HEK293 (cell line): ENCODE measurements at regions not wholly inside any gene's neighbourhood (a gene's known extent, or its start where the extent isn't known, plus 50 kb on each side); places are given as distances from the start of the nearest gene placed in this dataset.

Experiments
- CTCF ChIA-PET: fragments of 350-600 bp; formaldehyde crosslinking; extraction: SDS; loops from one replicate; lab custom pipeline; 2021; ENCODE audit warnings: antibody characterized with exemption; lab: Yijun Ruan, JAX
- POLR2A ChIA-PET: fragments of 300-600 bp; formaldehyde crosslinking; extraction: SDS; loops from one replicate; lab custom pipeline; 2020; ENCODE audit warnings: antibody characterized with exemption, inconsistent platforms; lab: Yijun Ruan, JAX
- H3K27ac ChIP-seq: fragments of 200-500 bp; sonication (Bioruptor generic); 2 replicates; pipeline ENCODE4 v1.5.1; 2014; ENCODE audit warnings: low read depth, low read length, control low read depth, inconsistent platforms; ENCODE audit errors: extremely low read depth
- H3K36me3 ChIP-seq, 2 experiments: fragments of 200-500 bp in 1 of 2; sonication (Bioruptor generic) in 1 of 2; 1 replicate in 1 of 2; 2 replicates in 1 of 2; pipeline ENCODE4 v1.5.1; 2014 to 2017; ENCODE audit warnings: inconsistent platforms in 2 of 2, low read length in 2 of 2; ENCODE audit not compliant: control insufficient read depth in 2 of 2, insufficient read depth in 1 of 2
- H3K4me1 ChIP-seq: fragments of 200-500 bp; sonication (Bioruptor generic); 2 replicates; pipeline ENCODE4 v1.5.1; 2014; ENCODE audit warnings: mild to moderate bottlenecking, low read length, inconsistent platforms; ENCODE audit not compliant: control insufficient read depth, insufficient read depth
- H3K4me3 ChIP-seq: 2 replicates; pipeline ENCODE4 v1.5.1; 2011; ENCODE audit warnings: low read depth, mild to moderate bottlenecking, control low read depth, low read length, moderate library complexity
- H3K9me3 ChIP-seq: fragments of 200-500 bp; sonication (Bioruptor generic); 2 replicates; pipeline ENCODE4 v1.5.1; 2014; ENCODE audit warnings: low read depth, low read length, inconsistent platforms; ENCODE audit not compliant: control insufficient read depth, insufficient read depth
- BCL11A ChIP-seq: fragments of 450-650 bp; formaldehyde crosslinking; IDR thresholded peaks from 2 replicates; pipeline ENCODE4 v1.5.1; 2016; ENCODE audit warnings: low read depth, missing biosample characterization, missing genetic modification characterization
- EGR2 ChIP-seq: fragments of 450-650 bp; formaldehyde crosslinking; IDR thresholded peaks from 2 replicates; pipeline ENCODE4 v1.5.1; 2016; ENCODE audit warnings: low read depth, missing biosample characterization, missing genetic modification characterization
- HOXA7 ChIP-seq: sonication (generic); formaldehyde crosslinking; IDR thresholded peaks from 2 replicates; pipeline ENCODE4 v1.8.1; 2022; ENCODE audit warnings: missing genetic modification reagents, borderline replicate concordance
- KLF10 ChIP-seq: fragments of 450-650 bp; IDR thresholded peaks from 2 replicates; pipeline ENCODE4 v1.5.1; 2018; ENCODE audit warnings: missing biosample characterization, mild to moderate bottlenecking, missing genetic modification characterization
- KLF7 ChIP-seq: fragments of 450-650 bp; formaldehyde crosslinking; IDR thresholded peaks from 2 replicates; pipeline ENCODE4 v1.5.1; 2016; ENCODE audit warnings: missing biosample characterization, missing genetic modification characterization, borderline replicate concordance
- KLF9 ChIP-seq: fragments of 450-650 bp; formaldehyde crosslinking; IDR thresholded peaks from 2 replicates; pipeline ENCODE4 v1.5.1; 2016; ENCODE audit warnings: missing biosample characterization, missing genetic modification characterization, low read depth
- RBAK ChIP-seq: fragments of 450-650 bp; formaldehyde crosslinking; IDR thresholded peaks from 2 replicates; pipeline ENCODE4 v1.5.1; 2016; ENCODE audit warnings: missing biosample characterization, missing genetic modification characterization
- SCRT2 ChIP-seq: fragments of 450-650 bp; formaldehyde crosslinking; IDR thresholded peaks from 2 replicates; pipeline ENCODE4 v1.5.1; 2016; ENCODE audit warnings: missing biosample characterization, missing genetic modification characterization
- WT1 ChIP-seq: fragments of 450-650 bp; formaldehyde crosslinking; IDR thresholded peaks from 2 replicates; pipeline ENCODE4 v1.5.1; 2016; ENCODE audit warnings: missing biosample characterization, missing genetic modification characterization
- ZBTB8A ChIP-seq: fragments of 450-650 bp; formaldehyde crosslinking; IDR thresholded peaks from 2 replicates; pipeline ENCODE4 v1.5.1; 2016; ENCODE audit warnings: missing biosample characterization, missing genetic modification characterization
- ZFP41 ChIP-seq: fragments of 450-650 bp; formaldehyde crosslinking; IDR thresholded peaks from 2 replicates; pipeline ENCODE4 v1.5.1; 2016; ENCODE audit warnings: missing biosample characterization, missing genetic modification characterization, borderline replicate concordance
- ZNF10 ChIP-seq: fragments of 450-650 bp; formaldehyde crosslinking; IDR thresholded peaks from 2 replicates; pipeline ENCODE4 v1.5.1; 2017; ENCODE audit warnings: missing biosample characterization, missing genetic modification characterization
- ZNF214 ChIP-seq: fragments of 450-650 bp; formaldehyde crosslinking; IDR thresholded peaks from 2 replicates; pipeline ENCODE4 v1.5.1; 2017; ENCODE audit warnings: missing biosample characterization, mild to moderate bottlenecking, missing genetic modification characterization, borderline replicate concordance
- ZNF335 ChIP-seq: fragments of 450-650 bp; formaldehyde crosslinking; conservative IDR thresholded peaks from 2 replicates; pipeline ENCODE4 v1.5.1; 2016; ENCODE audit warnings: missing biosample characterization, missing genetic modification characterization
- ZNF391 ChIP-seq: fragments of 450-650 bp; formaldehyde crosslinking; IDR thresholded peaks from 2 replicates; pipeline ENCODE4 v1.5.1; 2016; ENCODE audit warnings: low read depth, missing biosample characterization, missing genetic modification characterization, borderline replicate concordance
- ZNF501 ChIP-seq: fragments of 450-650 bp; formaldehyde crosslinking; IDR thresholded peaks from 2 replicates; pipeline ENCODE4 v1.5.1; 2016; ENCODE audit warnings: missing biosample characterization, missing genetic modification characterization
- ZNF558 ChIP-seq: fragments of 450-650 bp; formaldehyde crosslinking; IDR thresholded peaks from 2 replicates; pipeline ENCODE4 v1.5.1; 2016; ENCODE audit warnings: missing biosample characterization, missing genetic modification characterization
- ZNF585B ChIP-seq: fragments of 450-650 bp; formaldehyde crosslinking; IDR thresholded peaks from 2 replicates; pipeline ENCODE4 v1.5.1; 2016; ENCODE audit warnings: missing biosample characterization, missing genetic modification characterization
- ZNF670 ChIP-seq: fragments of 450-650 bp; formaldehyde crosslinking; IDR thresholded peaks from 2 replicates; pipeline ENCODE4 v1.5.1; 2016; ENCODE audit warnings: missing biosample characterization, missing genetic modification characterization, low read depth
- ZNF707 ChIP-seq: fragments of 450-650 bp; formaldehyde crosslinking; IDR thresholded peaks from 2 replicates; pipeline ENCODE4 v1.5.1; 2016; ENCODE audit warnings: missing biosample characterization, missing genetic modification characterization
- ZSCAN30 ChIP-seq: fragments of 450-650 bp; IDR thresholded peaks from 2 replicates; pipeline ENCODE4 v1.5.1; 2018; ENCODE audit warnings: missing biosample characterization, mild to moderate bottlenecking, missing genetic modification characterization, moderate library complexity
- TF ChIP-seq, protein P1 (sequence below): fragments of 450-650 bp; formaldehyde crosslinking; IDR thresholded peaks from 2 replicates; pipeline ENCODE4 v1.5.1; 2016; ENCODE audit warnings: missing biosample characterization, missing genetic modification characterization, borderline replicate concordance
- TF ChIP-seq, protein P2 (sequence below): fragments of 450-650 bp; formaldehyde crosslinking; IDR thresholded peaks from 2 replicates; pipeline ENCODE4 v1.5.1; 2016; ENCODE audit warnings: missing biosample characterization, missing genetic modification characterization
- TF ChIP-seq, protein P3 (sequence below): fragments of 450-650 bp; formaldehyde crosslinking; conservative IDR thresholded peaks from 2 replicates; pipeline ENCODE4 v1.5.1; 2016; ENCODE audit warnings: low read depth, missing biosample characterization, missing genetic modification characterization

DNA sequence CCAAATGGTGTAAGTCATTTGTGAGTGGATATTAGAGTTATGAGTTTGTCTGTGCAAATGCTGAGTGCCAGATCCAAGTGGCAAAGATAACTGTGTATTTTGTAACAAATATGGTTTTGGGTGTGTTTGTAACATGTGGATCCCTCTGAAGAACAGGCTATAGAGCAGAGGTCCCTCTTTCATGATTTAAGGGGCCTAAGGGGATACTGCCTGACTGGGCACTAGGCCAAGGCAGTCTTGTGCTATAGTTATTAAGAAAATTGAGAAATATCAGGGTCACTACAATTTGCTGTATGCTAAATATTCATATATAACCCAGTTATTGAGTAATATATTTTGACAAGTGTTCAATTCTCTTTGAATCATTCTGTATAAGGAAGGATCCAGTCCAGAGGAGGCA lies 555.6 kb upstream of the RGMA start:
- Histone ChIP-seq H3K4me3 (no peak overlapping the region), H3K36me3 (no peaks in the 10 kb centered on the region), H3K4me1 (no peaks in the 10 kb centered on the region), H3K9me3 (no peaks in the 10 kb centered on the region), H3K27ac (no peak overlapping the region)
- TF ChIP-seq ZSCAN30 (tag by site-specific recombination) (no peak), KLF10 (tag by site-specific recombination) (no peak), ZNF10 (tag by site-specific recombination) (no peak), WT1 (no peak), ZNF214 (tag by site-specific recombination) (no peak), ZNF335 (tag by site-specific recombination) (no peak), ZFP41 (no peak), RBAK (tag by site-specific recombination) (no peak)
- ChIA-PET POLR2A (no interaction called here), CTCF (no interaction called here)

DNA sequence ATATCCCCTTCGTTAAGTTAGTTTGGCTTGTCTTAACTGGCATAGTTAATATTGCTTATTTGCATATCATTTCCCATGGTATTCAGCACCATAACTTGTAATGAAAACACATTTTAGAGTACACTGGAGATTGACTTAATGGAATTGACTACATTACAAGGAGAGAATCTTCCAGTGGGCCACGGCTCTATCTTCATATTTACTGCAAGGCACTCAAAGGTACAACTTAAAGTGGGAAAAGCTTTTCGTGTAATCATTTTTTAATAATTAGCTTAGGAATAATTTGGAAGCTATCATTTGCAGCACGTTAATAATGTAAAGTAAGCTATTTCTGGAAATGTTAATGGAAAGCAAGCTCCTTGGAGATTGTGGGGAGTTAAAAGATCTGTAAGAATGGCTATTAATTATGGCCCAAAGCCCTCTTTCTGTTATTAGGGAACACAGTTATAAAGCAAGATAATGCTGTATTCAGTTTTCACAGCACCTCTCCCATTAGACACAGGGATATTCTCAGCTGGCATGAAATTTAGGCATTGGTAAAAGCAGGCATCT lies 551.5 kb upstream of the RGMA start:
- no peak overlapping the region for H3K4me3 ChIP-seq
- ChIA-PET POLR2A (no interaction called here), CTCF (interaction anchor here (0.6 kb wide), 2 partner anchors 113 to 207 kb away, joined by 3 read pairs; no protein-coding TSS in a partner anchor)
- no peaks in the 10 kb centered on the region for H3K9me3 ChIP-seq
- no peak overlapping the region for H3K27ac ChIP-seq
- no peaks in the 10 kb centered on the region for H3K36me3 ChIP-seq
- TF ChIP-seq SCRT2 (tag by site-specific recombination) (no peak), ZNF707 (no peak), ZBTB8A (tag by site-specific recombination) (no peak), EGR2 (tag by site-specific recombination) (no peak), ZNF585B (tag by site-specific recombination) (no peak), WT1 (no peak), HOXA7 (CRISPR knock-in tag) (no peak), KLF7 (tag by site-specific recombination) (no peak), ZNF391 (tag by site-specific recombination) (no peak), ZNF501 (tag by site-specific recombination) (no peak), ZNF558 (tag by site-specific recombination) (no peak)
- TF ChIP-seq, protein P1, sequence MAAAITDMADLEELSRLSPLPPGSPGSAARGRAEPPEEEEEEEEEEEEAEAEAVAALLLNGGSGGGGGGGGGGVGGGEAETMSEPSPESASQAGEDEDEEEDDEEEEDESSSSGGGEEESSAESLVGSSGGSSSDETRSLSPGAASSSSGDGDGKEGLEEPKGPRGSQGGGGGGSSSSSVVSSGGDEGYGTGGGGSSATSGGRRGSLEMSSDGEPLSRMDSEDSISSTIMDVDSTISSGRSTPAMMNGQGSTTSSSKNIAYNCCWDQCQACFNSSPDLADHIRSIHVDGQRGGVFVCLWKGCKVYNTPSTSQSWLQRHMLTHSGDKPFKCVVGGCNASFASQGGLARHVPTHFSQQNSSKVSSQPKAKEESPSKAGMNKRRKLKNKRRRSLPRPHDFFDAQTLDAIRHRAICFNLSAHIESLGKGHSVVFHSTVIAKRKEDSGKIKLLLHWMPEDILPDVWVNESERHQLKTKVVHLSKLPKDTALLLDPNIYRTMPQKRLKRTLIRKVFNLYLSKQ (tag by site-specific recombination) = no peak
- TF ChIP-seq, protein P2, sequence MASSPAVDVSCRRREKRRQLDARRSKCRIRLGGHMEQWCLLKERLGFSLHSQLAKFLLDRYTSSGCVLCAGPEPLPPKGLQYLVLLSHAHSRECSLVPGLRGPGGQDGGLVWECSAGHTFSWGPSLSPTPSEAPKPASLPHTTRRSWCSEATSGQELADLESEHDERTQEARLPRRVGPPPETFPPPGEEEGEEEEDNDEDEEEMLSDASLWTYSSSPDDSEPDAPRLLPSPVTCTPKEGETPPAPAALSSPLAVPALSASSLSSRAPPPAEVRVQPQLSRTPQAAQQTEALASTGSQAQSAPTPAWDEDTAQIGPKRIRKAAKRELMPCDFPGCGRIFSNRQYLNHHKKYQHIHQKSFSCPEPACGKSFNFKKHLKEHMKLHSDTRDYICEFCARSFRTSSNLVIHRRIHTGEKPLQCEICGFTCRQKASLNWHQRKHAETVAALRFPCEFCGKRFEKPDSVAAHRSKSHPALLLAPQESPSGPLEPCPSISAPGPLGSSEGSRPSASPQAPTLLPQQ = no peak
- no peaks in the 10 kb centered on the region for H3K4me1 ChIP-seq

DNA sequence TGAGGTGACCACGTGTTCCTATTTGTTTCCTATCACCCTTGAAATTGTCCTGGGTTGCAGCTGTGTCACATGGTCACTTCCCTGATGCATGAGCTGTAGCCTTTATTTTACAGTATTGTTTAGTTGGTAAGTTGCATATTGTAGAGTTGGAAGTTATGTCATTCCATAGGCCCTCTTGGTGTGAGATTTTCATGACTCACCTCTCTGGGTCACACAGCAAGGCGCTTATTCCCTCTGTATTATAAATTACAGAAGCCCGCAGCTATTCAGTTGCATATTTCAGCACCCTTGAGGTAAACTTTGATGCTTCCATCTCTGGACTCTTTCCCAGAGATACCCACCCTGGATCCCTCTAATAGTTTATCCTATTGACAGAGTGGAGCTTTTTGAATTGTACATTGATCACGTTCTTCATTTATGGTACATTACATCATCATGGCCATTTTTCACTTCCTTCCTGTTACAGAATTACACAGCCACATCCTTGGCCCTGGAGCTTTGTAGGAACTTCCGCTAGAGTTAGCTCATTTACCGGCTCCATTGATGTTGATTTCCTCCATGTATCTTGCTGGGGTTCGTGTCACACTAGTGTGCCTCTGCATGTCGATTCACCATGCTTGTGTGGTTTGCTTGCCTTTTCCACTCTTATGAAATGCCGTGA lies 543.1 kb upstream of the RGMA start:
- ChIA-PET POLR2A (no interaction called here), CTCF (interaction anchor here (0.6 to 1.0 kb wide), 2 partner anchors 363 to 602 kb away, joined by 3 to 4 read pairs; no protein-coding TSS in a partner anchor)
- Histone ChIP-seq H3K4me1 (no peaks in the 10 kb centered on the region), H3K4me3 (no peak overlapping the region), H3K27ac (no peak overlapping the region), H3K36me3 (no peaks in the 10 kb centered on the region), H3K9me3 (no peaks in the 10 kb centered on the region)
- TF ChIP-seq KLF9 (tag by site-specific recombination) (no peak), ZNF670 (tag by site-specific recombination) (no peak), ZNF558 (tag by site-specific recombination) (no peak), BCL11A (tag by site-specific recombination) (no peak)
- TF ChIP-seq, protein P3, sequence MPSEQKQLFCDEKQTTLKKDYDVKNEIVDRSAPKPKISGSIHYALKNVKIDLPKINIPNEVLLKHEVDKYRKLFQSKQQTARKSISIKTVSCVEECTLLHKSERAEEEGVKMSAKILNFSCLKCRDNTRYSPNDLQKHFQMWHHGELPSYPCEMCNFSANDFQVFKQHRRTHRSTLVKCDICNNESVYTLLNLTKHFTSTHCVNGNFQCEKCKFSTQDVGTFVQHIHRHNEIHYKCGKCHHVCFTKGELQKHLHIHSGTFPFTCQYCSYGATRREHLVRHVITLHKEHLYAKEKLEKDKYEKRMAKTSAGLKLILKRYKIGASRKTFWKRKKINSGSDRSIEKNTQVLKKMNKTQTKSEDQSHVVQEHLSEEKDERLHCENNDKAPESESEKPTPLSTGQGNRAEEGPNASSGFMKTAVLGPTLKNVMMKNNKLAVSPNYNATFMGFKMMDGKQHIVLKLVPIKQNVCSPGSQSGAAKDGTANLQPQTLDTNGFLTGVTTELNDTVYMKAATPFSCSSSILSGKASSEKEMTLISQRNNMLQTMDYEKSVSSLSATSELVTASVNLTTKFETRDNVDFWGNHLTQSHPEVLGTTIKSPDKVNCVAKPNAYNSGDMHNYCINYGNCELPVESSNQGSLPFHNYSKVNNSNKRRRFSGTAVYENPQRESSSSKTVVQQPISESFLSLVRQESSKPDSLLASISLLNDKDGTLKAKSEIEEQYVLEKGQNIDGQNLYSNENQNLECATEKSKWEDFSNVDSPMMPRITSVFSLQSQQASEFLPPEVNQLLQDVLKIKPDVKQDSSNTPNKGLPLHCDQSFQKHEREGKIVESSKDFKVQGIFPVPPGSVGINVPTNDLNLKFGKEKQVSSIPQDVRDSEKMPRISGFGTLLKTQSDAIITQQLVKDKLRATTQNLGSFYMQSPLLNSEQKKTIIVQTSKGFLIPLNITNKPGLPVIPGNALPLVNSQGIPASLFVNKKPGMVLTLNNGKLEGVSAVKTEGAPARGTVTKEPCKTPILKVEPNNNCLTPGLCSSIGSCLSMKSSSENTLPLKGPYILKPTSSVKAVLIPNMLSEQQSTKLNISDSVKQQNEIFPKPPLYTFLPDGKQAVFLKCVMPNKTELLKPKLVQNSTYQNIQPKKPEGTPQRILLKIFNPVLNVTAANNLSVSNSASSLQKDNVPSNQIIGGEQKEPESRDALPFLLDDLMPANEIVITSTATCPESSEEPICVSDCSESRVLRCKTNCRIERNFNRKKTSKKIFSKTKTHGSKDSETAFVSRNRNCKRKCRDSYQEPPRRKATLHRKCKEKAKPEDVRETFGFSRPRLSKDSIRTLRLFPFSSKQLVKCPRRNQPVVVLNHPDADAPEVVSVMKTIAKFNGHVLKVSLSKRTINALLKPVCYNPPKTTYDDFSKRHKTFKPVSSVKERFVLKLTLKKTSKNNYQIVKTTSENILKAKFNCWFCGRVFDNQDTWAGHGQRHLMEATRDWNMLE = no peak
